Vagina (tissue), 2 donors: ENCODE measurements at regions not wholly inside any gene's neighbourhood (a gene's known extent, or its start where the extent isn't known, plus 50 kb on each side); places are given as distances from the start of the nearest gene placed in this dataset.

Experiments
- CTCF ChIP-seq, 3 experiments: fragments of 450-650 bp in 2 of 3; fragments of 200-600 bp in 1 of 3; sonication (generic) in 1 of 3; IDR thresholded peaks; one replicate each; pipeline ENCODE4 v1.5.1; 2017 to 2019; ENCODE audit warnings: antibody characterized with exemption in 3 of 3, mild to moderate bottlenecking in 2 of 3, moderate library complexity in 2 of 3
- POLR2A ChIP-seq, 2 donors: fragments of 450-650 bp; IDR thresholded peaks; one replicate each; pipeline ENCODE4 v1.6.1; 2017; ENCODE audit warnings: antibody characterized with exemption in 2 of 2, mild to moderate bottlenecking in 2 of 2, moderate library complexity in 2 of 2
- POLR2AphosphoS5 ChIP-seq, 2 donors: sonication (generic); formaldehyde crosslinking; IDR thresholded peaks; one replicate each; pipeline ENCODE4 v1.9.0; 2017; ENCODE audit warnings: antibody characterized with exemption in 2 of 2, mild to moderate bottlenecking in 2 of 2, low read depth in 1 of 2; ENCODE audit not compliant: insufficient read depth in 1 of 2

- TF ChIP-seq POLR2A (IDR thresholded peaks at IDR 0.05) (no peak), CTCF (IDR thresholded peaks at IDR 0.05) (no peak), POLR2AphosphoS5 (IDR thresholded peaks at IDR 0.05; ENCODE audit: insufficient read depth in 1 of 2, low read depth in 1 of 2) (no peak)
Observed at GRCh38 chr6:167738386-167738785, 88.3 kb upstream of the AFDN start.
